Keratinocyte (primary cell): ENCODE measurements at regions not wholly inside any gene's neighbourhood (a gene's known extent, or its start where the extent isn't known, plus 50 kb on each side); places are given as distances from the start of the nearest gene placed in this dataset.

Experiments
- DNase-seq: peaks from one replicate; pipeline ENCODE4 v3.0.0-alpha.2; 2011; ENCODE audit warnings: low read depth, missing footprints, low spot score
- FAIRE-seq: peaks from 2 replicates; lab custom pipeline; 2011; peaks lifted over from hg19 to GRCh38; lab: Jason Lieb, UNC
- H2AFZ ChIP-seq: 2 replicates; pipeline ENCODE4 v1.6.0; 2012; ENCODE audit warnings: low read length, control low read depth, inconsistent platforms; ENCODE audit not compliant: control insufficient read depth
- H3K27ac ChIP-seq: 2 replicates; pipeline ENCODE4 v1.5.1; 2011; ENCODE audit warnings: low read length; ENCODE audit not compliant: control insufficient read depth, insufficient read depth
- H3K27me3 ChIP-seq: 3 replicates; pipeline ENCODE4 v1.6.0; 2011; ENCODE audit warnings: low read length; ENCODE audit not compliant: control insufficient read depth, insufficient read depth; ENCODE audit errors: extremely low read depth
- H3K36me3 ChIP-seq, 2 experiments: 2 replicates in 1 of 2; 3 replicates in 1 of 2; pipeline ENCODE4 v1.5.1; 2011; ENCODE audit warnings: low read length in 2 of 2, mild to moderate bottlenecking in 1 of 2; ENCODE audit not compliant: control insufficient read depth in 2 of 2, insufficient read depth in 2 of 2; ENCODE audit errors: extremely low read depth in 1 of 2
- H3K4me1 ChIP-seq: 3 replicates; pipeline ENCODE4 v1.5.1; 2011; ENCODE audit warnings: low read length; ENCODE audit not compliant: control insufficient read depth, insufficient read depth; ENCODE audit errors: extremely low read depth
- H3K4me2 ChIP-seq: 3 replicates; pipeline ENCODE4 v1.6.0; 2011; ENCODE audit warnings: low read depth, low read length; ENCODE audit not compliant: control insufficient read depth, insufficient read depth; ENCODE audit errors: extremely low read depth
- H3K4me3 ChIP-seq, 3 experiments: fragments of 200-600 bp in 1 of 3; sonication (generic) in 1 of 3; 2 replicates in 2 of 3; 3 replicates in 1 of 3; pipeline ENCODE4 v1.5.1; 2011 to 2016; ENCODE audit warnings: low read length in 3 of 3, mild to moderate bottlenecking in 3 of 3, control low read depth in 2 of 3, inconsistent platforms in 1 of 3, low read depth in 1 of 3, mixed read lengths in 1 of 3, mixed run types in 1 of 3, moderate library complexity in 1 of 3; ENCODE audit not compliant: control insufficient read depth in 2 of 3, insufficient read depth in 2 of 3; ENCODE audit errors: extremely low read depth in 1 of 3
- H3K79me2 ChIP-seq: 2 replicates; pipeline ENCODE4 v1.6.0; 2012; ENCODE audit warnings: low read length; ENCODE audit not compliant: control insufficient read depth, insufficient read depth
- H3K9ac ChIP-seq: 3 replicates; pipeline ENCODE4 v1.6.0; 2011; ENCODE audit warnings: low read length; ENCODE audit not compliant: control insufficient read depth, insufficient read depth; ENCODE audit errors: extremely low read depth
- H3K9me1 ChIP-seq: 3 replicates; pipeline ENCODE4 v1.6.0; 2011; ENCODE audit warnings: low read length; ENCODE audit not compliant: control insufficient read depth, insufficient read depth; ENCODE audit errors: extremely low read depth
- H3K9me3 ChIP-seq: 2 replicates; pipeline ENCODE4 v1.5.1; 2012; ENCODE audit warnings: low read depth, low read length; ENCODE audit not compliant: control insufficient read depth
- H4K20me1 ChIP-seq: 3 replicates; pipeline ENCODE4 v1.6.0; 2011; ENCODE audit warnings: low read length; ENCODE audit not compliant: control insufficient read depth, insufficient read depth; ENCODE audit errors: extremely low read depth
- EZH2 ChIP-seq: IDR thresholded peaks from one replicate; pipeline ENCODE4 v1.6.1; 2012; ENCODE audit warnings: inconsistent platforms, mild to moderate bottlenecking, low read length, moderate library complexity
- dilution Hi-C: fragments of 300-500 bp; cut with MboI; formaldehyde crosslinking; loops from one replicate; pipeline ENCODE4 v1.7.0; 2020; ENCODE audit warnings: low sequenced_read_pairs; ENCODE audit not compliant: extremely low pct_ligation_motif_present
- TF ChIP-seq, protein P1 (sequence below), 3 experiments: IDR thresholded peaks in 1 of 3; conservative IDR thresholded peaks in 1 of 3; optimal IDR thresholded peaks in 1 of 3; 2 replicates in 2 of 3; 3 replicates in 1 of 3; pipeline versions ENCODE3 to v1.5.1; 2011; ENCODE audit warnings: low read length in 3 of 3, mild to moderate bottlenecking in 3 of 3, moderate library complexity in 2 of 3, control low read depth in 1 of 3, inconsistent platforms in 1 of 3; ENCODE audit not compliant: insufficient read depth in 2 of 3; ENCODE audit errors: extremely low read depth in 1 of 3

DNA sequence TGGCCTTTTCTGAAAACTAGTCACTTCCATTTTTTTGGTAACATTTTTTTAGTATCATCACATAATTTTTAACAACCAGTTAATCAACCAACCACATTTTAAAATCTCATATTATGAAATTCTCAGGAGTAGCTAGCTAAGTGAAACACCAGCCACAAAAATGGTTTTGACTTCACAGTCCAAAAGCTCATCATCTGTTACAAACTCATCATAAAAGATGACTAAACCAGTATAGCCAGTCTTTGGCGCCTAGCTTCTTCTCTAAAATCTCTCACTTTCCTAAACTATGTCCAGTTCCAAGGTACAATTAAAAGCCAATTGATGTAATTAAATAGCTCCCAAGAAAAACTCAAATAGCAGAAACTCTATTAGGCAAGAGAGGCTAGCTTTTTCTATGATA is 88.2 kb upstream of the ZNF385D start:
- FAIRE-seq, result no peak
- H3K9me1 ChIP-seq, result no peaks in the 10 kb centered on the region
- no peak for DNase-seq
- H3K4me2 ChIP-seq, result no peak overlapping the region
- no peak overlapping the region for H3K4me3 ChIP-seq
- H3K27ac ChIP-seq, result no peak overlapping the region
- H3K79me2 ChIP-seq, result no peaks in the 10 kb centered on the region
- H3K4me1 ChIP-seq, result no peaks in the 10 kb centered on the region
- no peaks in the 10 kb centered on the region for H4K20me1 ChIP-seq
- no peak overlapping the region for H2AFZ ChIP-seq
- no peaks in the 10 kb centered on the region for H3K36me3 ChIP-seq
- TF ChIP-seq, protein P1, sequence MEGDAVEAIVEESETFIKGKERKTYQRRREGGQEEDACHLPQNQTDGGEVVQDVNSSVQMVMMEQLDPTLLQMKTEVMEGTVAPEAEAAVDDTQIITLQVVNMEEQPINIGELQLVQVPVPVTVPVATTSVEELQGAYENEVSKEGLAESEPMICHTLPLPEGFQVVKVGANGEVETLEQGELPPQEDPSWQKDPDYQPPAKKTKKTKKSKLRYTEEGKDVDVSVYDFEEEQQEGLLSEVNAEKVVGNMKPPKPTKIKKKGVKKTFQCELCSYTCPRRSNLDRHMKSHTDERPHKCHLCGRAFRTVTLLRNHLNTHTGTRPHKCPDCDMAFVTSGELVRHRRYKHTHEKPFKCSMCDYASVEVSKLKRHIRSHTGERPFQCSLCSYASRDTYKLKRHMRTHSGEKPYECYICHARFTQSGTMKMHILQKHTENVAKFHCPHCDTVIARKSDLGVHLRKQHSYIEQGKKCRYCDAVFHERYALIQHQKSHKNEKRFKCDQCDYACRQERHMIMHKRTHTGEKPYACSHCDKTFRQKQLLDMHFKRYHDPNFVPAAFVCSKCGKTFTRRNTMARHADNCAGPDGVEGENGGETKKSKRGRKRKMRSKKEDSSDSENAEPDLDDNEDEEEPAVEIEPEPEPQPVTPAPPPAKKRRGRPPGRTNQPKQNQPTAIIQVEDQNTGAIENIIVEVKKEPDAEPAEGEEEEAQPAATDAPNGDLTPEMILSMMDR (optimal IDR thresholded peaks at IDR 0.05 in 1 of 3, IDR thresholded peaks at IDR 0.05 in 1 of 3, conservative IDR thresholded peaks at IDR 0.05 in 1 of 3; ENCODE audit: extremely low read depth in 1 of 3, insufficient read depth in 2 of 3, low read length in 3 of 3), result no peak
- TF ChIP-seq EZH2, result no peak
- H3K9ac ChIP-seq, result no peak overlapping the region
- no peaks in the 10 kb centered on the region for H3K27me3 ChIP-seq
- no peaks in the 10 kb centered on the region for H3K9me3 ChIP-seq
- dilution Hi-C loops, result no loop called here

DNA sequence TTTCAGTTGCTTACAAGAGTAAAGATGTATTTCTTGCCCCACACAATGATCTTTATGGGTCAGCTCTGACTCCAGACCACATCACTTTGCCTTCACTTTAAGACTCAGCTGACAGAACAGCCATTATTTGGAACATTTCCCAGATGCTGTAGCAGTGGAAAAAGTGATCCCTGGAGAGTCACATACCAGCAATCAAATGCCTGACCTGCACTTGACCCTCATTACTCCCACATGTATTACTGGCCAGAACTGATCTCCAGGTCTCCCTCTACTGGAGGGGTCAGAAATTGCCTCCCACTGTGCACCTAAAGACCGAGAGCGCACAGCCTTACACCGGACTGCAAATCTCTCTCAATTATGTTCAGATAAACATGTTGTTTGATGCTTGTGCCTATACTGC is 88.6 kb upstream of the ZNF385D start:
- H3K4me2 ChIP-seq, result no peak overlapping the region
- H4K20me1 ChIP-seq, result no peaks in the 10 kb centered on the region
- no peak overlapping the region for H2AFZ ChIP-seq
- TF ChIP-seq EZH2, result no peak
- TF ChIP-seq, protein P1 (optimal IDR thresholded peaks at IDR 0.05 in 1 of 3, IDR thresholded peaks at IDR 0.05 in 1 of 3, conservative IDR thresholded peaks at IDR 0.05 in 1 of 3; ENCODE audit: extremely low read depth in 1 of 3, insufficient read depth in 2 of 3, low read length in 3 of 3), result no peak
- H3K27me3 ChIP-seq, result no peaks in the 10 kb centered on the region
- H3K9ac ChIP-seq, result no peak overlapping the region
- H3K9me3 ChIP-seq, result no peaks in the 10 kb centered on the region
- no peaks in the 10 kb centered on the region for H3K4me1 ChIP-seq
- no peaks in the 10 kb centered on the region for H3K79me2 ChIP-seq
- no peak overlapping the region for H3K27ac ChIP-seq
- no peaks in the 10 kb centered on the region for H3K36me3 ChIP-seq
- DNase-seq (no peak), FAIRE-seq (no peak)
- dilution Hi-C loops, result no loop called here
- H3K9me1 ChIP-seq, result no peaks in the 10 kb centered on the region
- H3K4me3 ChIP-seq, result no peak overlapping the region
